HG02610 (cell line): ENCODE measurements at regions not wholly inside any gene's neighbourhood (a gene's known extent, or its start where the extent isn't known, plus 50 kb on each side); places are given as distances from the start of the nearest gene placed in this dataset.
"Not testable (repeated sequence)": the region's sequence is repeated elsewhere in the genome, so short reads cannot be mapped to it uniquely, and the experiment has no call there.

Source experiments
- ATAC-seq: cut with Tn5 transposase; IDR thresholded peaks from one replicate; pipeline ENCODE4 v1.9.1; 2021; ENCODE audit warnings: mild to moderate bottlenecking, moderate library complexity; ENCODE audit not compliant: unreplicated experiment

GRCh38 chr17:18546514-18547398, 70.2 kb downstream of the LGALS9C start:
- ATAC-seq = not testable (repeated sequence)

GRCh38 chr17:18557086-18557485, 80.5 kb downstream of the LGALS9C start:
- ATAC-seq = not testable (repeated sequence)

GRCh38 chr17:18563381-18564098, 80.7 kb downstream of the TBC1D28 start:
- peak; percentile 56 for ATAC-seq

- not testable (repeated sequence) for ATAC-seq
These were observed 80.1 kb downstream of the TBC1D28 start for GRCh38 chr17:18564099-18564448.

GRCh38 chr17:18568108-18568995, 75.8 kb downstream of the TBC1D28 start:
- ATAC-seq = not testable (repeated sequence)

GRCh38 chr17:18569489-18569913, 74.7 kb downstream of the TBC1D28 start:
- not testable (repeated sequence) for ATAC-seq

- not testable (repeated sequence) for ATAC-seq
These were observed 71.7 kb downstream of the TBC1D28 start for GRCh38 chr17:18572536-18572935.

GRCh38 chr17:18574137-18574536, 70.1 kb downstream of the TBC1D28 start:
- ATAC-seq = not testable (repeated sequence)
